Mesenchymal stem cell (in vitro differentiated cells and primary cell): ENCODE measurements at regions not wholly inside any gene's neighbourhood (a gene's known extent, or its start where the extent isn't known, plus 50 kb on each side); places are given as distances from the start of the nearest gene placed in this dataset.
A peak's percentile ranks its signal among the peaks of the same experiment; 100 is the strongest.

ENCODE experiments used
- DNase-seq: peaks from one replicate; pipeline ENCODE4 v3.0.0-alpha.2; 2013
- H2AFZ ChIP-seq: one replicate; pipeline ENCODE4 v1.6.1; 2013; ENCODE audit warnings: low read depth, mild to moderate bottlenecking, control low read depth, inconsistent platforms, low read length, moderate library complexity
- H2AK5ac ChIP-seq: 2 replicates; pipeline ENCODE4 v1.6.1; 2013; ENCODE audit warnings: low read length, moderate library complexity, mild to moderate bottlenecking, inconsistent platforms; ENCODE audit not compliant: severe bottlenecking
- H2BK120ac ChIP-seq: one replicate; pipeline ENCODE4 v1.6.1; 2013; ENCODE audit warnings: low read depth, mild to moderate bottlenecking, inconsistent platforms, low read length, moderate library complexity
- H2BK12ac ChIP-seq, 2 experiments: one replicate each; pipeline ENCODE4 v1.6.1; 2013; ENCODE audit warnings: inconsistent platforms in 2 of 2, low read length in 2 of 2, mild to moderate bottlenecking in 2 of 2, moderate library complexity in 2 of 2, control low read depth in 1 of 2
- H2BK15ac ChIP-seq: one replicate; pipeline ENCODE4 v1.6.1; 2013; ENCODE audit warnings: mild to moderate bottlenecking, low read depth, inconsistent platforms; ENCODE audit not compliant: poor library complexity, severe bottlenecking
- H2BK5ac ChIP-seq: 2 replicates; pipeline ENCODE4 v1.6.1; 2013; ENCODE audit warnings: low read depth, mild to moderate bottlenecking, low read length, control low read depth, inconsistent platforms; ENCODE audit not compliant: poor library complexity, severe bottlenecking
- H3K14ac ChIP-seq, 2 experiments: one replicate each; pipeline ENCODE4 v1.6.1; 2013; ENCODE audit warnings: inconsistent platforms in 2 of 2, low read length in 2 of 2, control low read depth in 1 of 2, mild to moderate bottlenecking in 1 of 2, moderate library complexity in 1 of 2
- H3K18ac ChIP-seq, 2 experiments: one replicate each; pipeline ENCODE4 v1.6.1; 2013; ENCODE audit warnings: inconsistent platforms in 2 of 2, low read length in 2 of 2, control low read depth in 1 of 2, low read depth in 1 of 2, mild to moderate bottlenecking in 1 of 2
- H3K23ac ChIP-seq, 2 experiments: one replicate each; pipeline ENCODE4 v1.6.1; 2013; ENCODE audit warnings: inconsistent platforms in 2 of 2, low read length in 2 of 2, mild to moderate bottlenecking in 2 of 2, moderate library complexity in 2 of 2, control low read depth in 1 of 2
- H3K27ac ChIP-seq: 2 replicates; pipeline ENCODE4 v1.5.1; 2013; ENCODE audit warnings: mild to moderate bottlenecking, moderate library complexity, low read length, control low read depth, inconsistent platforms; ENCODE audit not compliant: poor library complexity, severe bottlenecking
- H3K27me3 ChIP-seq, 2 experiments: 2 replicates each; pipeline versions ENCODE4 v1.6.1 to v1.7.0; 2013; ENCODE audit warnings: low read length in 2 of 2, mild to moderate bottlenecking in 2 of 2, moderate library complexity in 2 of 2, control low read depth in 1 of 2, inconsistent platforms in 1 of 2; ENCODE audit not compliant: control insufficient read depth in 1 of 2, insufficient read depth in 1 of 2
- H3K36me3 ChIP-seq, 2 experiments: 2 replicates each; pipeline versions ENCODE4 v1.6.1 to v1.7.0; 2013; ENCODE audit warnings: low read length in 2 of 2, control low read depth in 1 of 2, inconsistent platforms in 1 of 2, low read depth in 1 of 2, mild to moderate bottlenecking in 1 of 2; ENCODE audit not compliant: insufficient read depth in 2 of 2, control insufficient read depth in 1 of 2
- H3K4ac ChIP-seq, 2 experiments: one replicate each; pipeline ENCODE4 v1.6.1; 2013; ENCODE audit warnings: inconsistent platforms in 2 of 2, low read length in 2 of 2, mild to moderate bottlenecking in 2 of 2, moderate library complexity in 2 of 2, control low read depth in 1 of 2, low read depth in 1 of 2
- H3K4me1 ChIP-seq: 2 replicates; pipeline ENCODE4 v1.6.1; 2013; ENCODE audit warnings: low read depth, low read length, control low read depth; ENCODE audit not compliant: control insufficient read depth, insufficient read depth
- H3K4me2 ChIP-seq: 2 replicates; pipeline ENCODE4 v1.6.1; 2013; ENCODE audit warnings: low read length, mild to moderate bottlenecking, inconsistent platforms; ENCODE audit not compliant: poor library complexity, severe bottlenecking
- H3K4me3 ChIP-seq, 2 experiments: 2 replicates each; pipeline versions ENCODE4 v1.5.1 to v1.7.0; 2013; ENCODE audit warnings: low read length in 2 of 2, mild to moderate bottlenecking in 2 of 2, control low read depth in 1 of 2, low read depth in 1 of 2; ENCODE audit not compliant: insufficient read depth in 1 of 2
- H3K79me1 ChIP-seq: replicated peaks from 2 replicates; pipeline ENCODE4 v1.6.1; 2013; ENCODE audit warnings: mild to moderate bottlenecking, control low read depth, low read length, inconsistent platforms; ENCODE audit not compliant: poor library complexity, severe bottlenecking
- H3K9ac ChIP-seq: 2 replicates; pipeline ENCODE4 v1.7.0; 2013; ENCODE audit warnings: mild to moderate bottlenecking, low read length, moderate library complexity
- H3K9me3 ChIP-seq: 2 replicates; pipeline ENCODE4 v1.7.0; 2013; ENCODE audit warnings: mild to moderate bottlenecking, low read length; ENCODE audit not compliant: control insufficient read depth
- H4K8ac ChIP-seq: one replicate; pipeline ENCODE4 v1.6.1; 2013; ENCODE audit warnings: inconsistent platforms, mild to moderate bottlenecking, low read length, moderate library complexity
- H4K91ac ChIP-seq: one replicate; pipeline ENCODE4 v1.6.1; 2013; ENCODE audit warnings: mild to moderate bottlenecking, low read length, inconsistent platforms
- WGBS: methylation state at CpG from one replicate; pipeline ENCODE4 v1.1.7; 2013; ENCODE audit warnings: mixed read lengths; 5-methylcytosine and 5-hydroxymethylcytosine counted together

- H2AK5ac ChIP-seq: no peak overlapping the region
- no peak overlapping the region for H3K4me2 ChIP-seq
- no peak overlapping the region for H3K4ac ChIP-seq
- H3K36me3 ChIP-seq: no peaks in the 10 kb centered on the region
- no peak overlapping the region for H2BK120ac ChIP-seq
- H3K9ac ChIP-seq: no peak overlapping the region
- H3K4me1 ChIP-seq: peaks cover 2% of the 10 kb centered on the region
- H3K4me3 ChIP-seq: peak overlapping the region in 1 of 2 experiments; percentile 16
- H2BK5ac ChIP-seq: no peak overlapping the region
- H2AFZ ChIP-seq: no peak overlapping the region
- H3K27ac ChIP-seq: no peak overlapping the region
- 74% methylated on average over 9 of the region's 9 CpGs for WGBS
- H3K79me1 ChIP-seq: no peaks in the 10 kb centered on the region
- H2BK15ac ChIP-seq: no peak overlapping the region
- H4K91ac ChIP-seq: no peak overlapping the region
- peaks cover 14 to 17% of the 10 kb centered on the region in 2 experiments for H3K27me3 ChIP-seq
- H3K14ac ChIP-seq: no peak overlapping the region
- DNase-seq: no peak
- no peak overlapping the region for H3K18ac ChIP-seq
- H3K23ac ChIP-seq: no peak overlapping the region
- H2BK12ac ChIP-seq: no peak overlapping the region
- no peak overlapping the region for H4K8ac ChIP-seq
- H3K9me3 ChIP-seq: peaks cover 14% of the 10 kb centered on the region
These were observed 103.0 kb downstream of the HNRNPLL start for GRCh38 chr2:38499548-38500282.

- Histone ChIP-seq H3K36me3 (no peaks in the 10 kb centered on the region), H4K8ac (no peak overlapping the region), H3K9ac (no peak overlapping the region), H2AFZ (no peak overlapping the region), H3K27me3 (peaks cover 21 to 22% of the 10 kb centered on the region in 2 experiments), H2BK5ac (no peak overlapping the region), H3K4me3 (no peak overlapping the region), H3K27ac (no peak overlapping the region), H3K79me1 (no peaks in the 10 kb centered on the region), H3K23ac (no peak overlapping the region), H3K4me2 (no peak overlapping the region), H3K18ac (no peak overlapping the region), H3K9me3 (peaks cover 14% of the 10 kb centered on the region), H2BK120ac (no peak overlapping the region), H2BK12ac (no peak overlapping the region), H4K91ac (no peak overlapping the region), H2AK5ac (no peak overlapping the region), H3K14ac (no peak overlapping the region), H2BK15ac (no peak overlapping the region), H3K4me1 (no peaks in the 10 kb centered on the region), H3K4ac (no peak overlapping the region)
- WGBS: 71% methylated on average over 3 of the region's 3 CpGs
- no peak for DNase-seq
These were observed 104.7 kb downstream of the HNRNPLL start for GRCh38 chr2:38498045-38498481.

- no peak overlapping the region for H4K91ac ChIP-seq
- no peak overlapping the region for H3K4me3 ChIP-seq
- no peaks in the 10 kb centered on the region for H3K4me1 ChIP-seq
- peaks cover 21% of the 10 kb centered on the region in 2 experiments for H3K27me3 ChIP-seq
- no peak overlapping the region for H3K23ac ChIP-seq
- H3K14ac ChIP-seq: no peak overlapping the region
- H3K4ac ChIP-seq: no peak overlapping the region
- H2BK15ac ChIP-seq: no peak overlapping the region
- no peaks in the 10 kb centered on the region for H3K36me3 ChIP-seq
- no peak overlapping the region for H2BK5ac ChIP-seq
- no peak overlapping the region for H2BK12ac ChIP-seq
- no peak overlapping the region for H2AFZ ChIP-seq
- H3K9me3 ChIP-seq: peaks cover 12% of the 10 kb centered on the region
- no peak for DNase-seq
- H2BK120ac ChIP-seq: no peak overlapping the region
- H3K27ac ChIP-seq: no peak overlapping the region
- H4K8ac ChIP-seq: no peak overlapping the region
- no peak overlapping the region for H3K9ac ChIP-seq
- H3K18ac ChIP-seq: no peak overlapping the region
- H3K4me2 ChIP-seq: no peak overlapping the region
- WGBS: 69% methylated on average over 3 of the region's 3 CpGs
- H3K79me1 ChIP-seq: no peaks in the 10 kb centered on the region
- H2AK5ac ChIP-seq: no peak overlapping the region
These were observed 105.1 kb downstream of the HNRNPLL start for GRCh38 chr2:38497670-38498037.

- no peak overlapping the region for H3K14ac ChIP-seq
- H3K4me3 ChIP-seq: no peak overlapping the region
- no peak overlapping the region for H3K4me2 ChIP-seq
- H4K91ac ChIP-seq: no peak overlapping the region
- H2AFZ ChIP-seq: no peak overlapping the region
- H2BK120ac ChIP-seq: no peak overlapping the region
- H2BK15ac ChIP-seq: no peak overlapping the region
- H3K4ac ChIP-seq: no peak overlapping the region
- peaks cover 7% of the 10 kb centered on the region for H3K9me3 ChIP-seq
- H3K18ac ChIP-seq: no peak overlapping the region
- no peaks in the 10 kb centered on the region for H3K36me3 ChIP-seq
- no peak overlapping the region for H4K8ac ChIP-seq
- H3K79me1 ChIP-seq: no peaks in the 10 kb centered on the region
- DNase-seq: no peak
- no peak overlapping the region for H2AK5ac ChIP-seq
- no peak overlapping the region for H2BK5ac ChIP-seq
- no peak overlapping the region for H3K9ac ChIP-seq
- H3K4me1 ChIP-seq: no peaks in the 10 kb centered on the region
- no peak overlapping the region for H3K23ac ChIP-seq
- no peak overlapping the region for H2BK12ac ChIP-seq
- no peak overlapping the region for H3K27ac ChIP-seq
- peaks cover 17 to 21% of the 10 kb centered on the region in 2 experiments for H3K27me3 ChIP-seq
- WGBS: 88% methylated on average over 7 of the region's 8 CpGs
These were observed 105.6 kb downstream of the HNRNPLL start for GRCh38 chr2:38496927-38497669.
